Suprapubic skin (tissue), 3 donors: ENCODE measurements at regions not wholly inside any gene's neighbourhood (a gene's known extent, or its start where the extent isn't known, plus 50 kb on each side); places are given as distances from the start of the nearest gene placed in this dataset.

Experiments
- CTCF ChIP-seq, 2 donors: fragments of 200-600 bp in 1 of 2; fragments of 450-650 bp in 1 of 2; sonication (generic) in 1 of 2; IDR thresholded peaks; one replicate each; pipeline ENCODE4 v1.5.1; 2016 to 2019; ENCODE audit warnings: antibody characterized with exemption in 2 of 2, mild to moderate bottlenecking in 1 of 2, moderate library complexity in 1 of 2
- EP300 ChIP-seq: sonication (generic); formaldehyde crosslinking; IDR thresholded peaks from one replicate; pipeline ENCODE4 v1.6.1; 2017; ENCODE audit warnings: antibody characterized with exemption

DNA sequence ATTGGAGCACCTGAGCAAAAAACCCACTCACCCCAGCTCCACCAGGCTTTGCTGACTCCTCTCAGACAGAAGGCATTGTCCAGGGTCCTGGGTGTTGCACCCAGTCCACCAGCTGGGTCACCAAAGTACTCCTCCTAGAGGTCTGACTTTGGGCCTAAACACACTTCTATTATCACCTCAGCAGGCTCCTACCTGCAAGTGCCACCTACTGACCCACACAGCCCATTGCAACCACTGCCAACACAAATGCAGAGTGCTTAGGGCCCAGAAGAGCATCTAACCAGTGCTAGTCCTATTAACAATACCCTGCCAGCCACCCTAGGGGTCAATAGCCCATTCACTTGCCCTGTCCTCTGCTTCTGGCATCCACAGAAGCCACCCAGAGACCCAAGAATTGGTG lies 178.1 kb downstream of the DDX3Y start:
- no peak for TF ChIP-seq EP300
- no peak for TF ChIP-seq CTCF (IDR thresholded peaks at IDR 0.05)
